ENCODE measurements at regions not wholly inside any gene's neighbourhood (a gene's known extent, or its start where the extent isn't known, plus 50 kb on each side); places are given as distances from the start of the nearest gene placed in this dataset.

GRCh38 chr2:226652983-226653765 is 146.4 kb downstream of the IRS1 start:
- DNase-seq = no peak

GRCh38 chr2:226652369-226652768 is 147.3 kb downstream of the IRS1 start:
- peak; percentile 93 for DNase-seq

- peak; percentile 93 for DNase-seq
Measured at GRCh38 chr2:226649871-226650660, 149.6 kb downstream of the IRS1 start.

- no peak for DNase-seq
Measured at GRCh38 chr2:226649201-226649600, 150.4 kb downstream of the IRS1 start.

- peak; percentile 65 for DNase-seq
Measured at GRCh38 chr2:226647621-226648518, 151.8 kb downstream of the IRS1 start.

GRCh38 chr2:226644399-226644865 is 155.2 kb downstream of the IRS1 start:
- peak; percentile 77 for DNase-seq

GRCh38 chr2:226643946-226644282 is 155.7 kb downstream of the IRS1 start:
- no peak for DNase-seq

- DNase-seq = no peak
Measured at GRCh38 chr2:226643030-226643945, 156.3 kb downstream of the IRS1 start.

GRCh38 chr2:226641008-226641407 is 158.6 kb downstream of the IRS1 start:
- DNase-seq = no peak

GRCh38 chr2:226640501-226640900 is 159.1 kb downstream of the IRS1 start:
- no peak for DNase-seq

GRCh38 chr2:226639550-226639949 is 160.1 kb downstream of the IRS1 start:
- DNase-seq = no peak

GRCh38 chr2:226638576-226638975 is 161.0 kb downstream of the IRS1 start:
- peak; percentile 11 for DNase-seq

- DNase-seq = no peak
Measured at GRCh38 chr2:226637383-226637782, 162.2 kb downstream of the IRS1 start.

- DNase-seq = no peak
Measured at GRCh38 chr2:226636586-226636985, 163.0 kb downstream of the IRS1 start.

GRCh38 chr2:226634943-226635604 is 164.5 kb downstream of the IRS1 start:
- DNase-seq = no peak

GRCh38 chr2:226631671-226632070 is 167.9 kb downstream of the IRS1 start:
- no peak for DNase-seq

- DNase-seq = no peak
Measured at GRCh38 chr2:226631187-226631586, 168.4 kb downstream of the IRS1 start.

GRCh38 chr2:226625946-226626345 is 173.7 kb downstream of the IRS1 start:
- DNase-seq = no peak

GRCh38 chr2:226623587-226624368 is 175.8 kb downstream of the IRS1 start:
- DNase-seq = no peak

GRCh38 chr2:226622484-226622883 is 177.1 kb downstream of the IRS1 start:
- DNase-seq = no peak
